ENCODE measurements at regions not wholly inside any gene's neighbourhood (a gene's known extent, or its start where the extent isn't known, plus 50 kb on each side); places are given as distances from the start of the nearest gene placed in this dataset.

GRCh38 chr2:107648781-107649404 is 177.8 kb upstream of the RGPD4 start:
- peaks cover 27% of the 10 kb centered on the region for H3K9me3 Mint-ChIP-seq
- intact Hi-C loops (cut with micrococcal nuclease), result no loop called here
- H3K36me3 Mint-ChIP-seq, result peaks cover 3% of the 10 kb centered on the region
- DNase-seq, result no peak
- ChIA-PET CTCF (no interaction called here), POLR2A (no interaction called here)
- no peak overlapping the region for H3K4me3 Mint-ChIP-seq
- H3K4me1 Mint-ChIP-seq (ENCODE audit: low read depth), result no peaks in the 10 kb centered on the region
- H3K27me3 Mint-ChIP-seq, result no peaks in the 10 kb centered on the region
- H3K27ac Mint-ChIP-seq, result no peak overlapping the region

- H3K4me3 Mint-ChIP-seq, result no peak overlapping the region
- H3K4me1 Mint-ChIP-seq (ENCODE audit: low read depth), result no peaks in the 10 kb centered on the region
- H3K27me3 Mint-ChIP-seq, result no peaks in the 10 kb centered on the region
- no peak for DNase-seq
- peaks cover 5% of the 10 kb centered on the region for H3K9me3 Mint-ChIP-seq
- H3K27ac Mint-ChIP-seq, result no peak overlapping the region
- intact Hi-C loops (cut with micrococcal nuclease), result no loop called here
- no peaks in the 10 kb centered on the region for H3K36me3 Mint-ChIP-seq
- ChIA-PET CTCF (no interaction called here), POLR2A (no interaction called here)
Observed at GRCh38 chr2:107657049-107657448, 169.6 kb upstream of the RGPD4 start.

- Mint-ChIP-seq H3K9me3 (no peaks in the 10 kb centered on the region), H3K27me3 (no peaks in the 10 kb centered on the region), H3K4me3 (no peak overlapping the region), H3K4me1 (ENCODE audit: low read depth) (no peaks in the 10 kb centered on the region), H3K27ac (no peak overlapping the region), H3K36me3 (no peaks in the 10 kb centered on the region)
- DNase-seq, result no peak
- intact Hi-C loops (cut with micrococcal nuclease), result no loop called here
- POLR2A ChIA-PET, result no interaction called here
- CTCF ChIA-PET, result no interaction called here
Observed at GRCh38 chr2:107663632-107664031, 163.1 kb upstream of the RGPD4 start.

- ChIA-PET CTCF (no interaction called here), POLR2A (no interaction called here)
- Mint-ChIP-seq H3K4me1 (ENCODE audit: low read depth) (no peaks in the 10 kb centered on the region), H3K27me3 (no peaks in the 10 kb centered on the region), H3K36me3 (peaks cover 2% of the 10 kb centered on the region), H3K27ac (no peak overlapping the region), H3K9me3 (peaks cover 16% of the 10 kb centered on the region), H3K4me3 (no peak overlapping the region)
- intact Hi-C loops (cut with micrococcal nuclease), result no loop called here
- no peak for DNase-seq
Observed at GRCh38 chr2:107669335-107669734, 157.4 kb upstream of the RGPD4 start.

- intact Hi-C loops (cut with micrococcal nuclease), result no loop called here
- POLR2A ChIA-PET, result no interaction called here
- no peak overlapping the region for H3K4me3 Mint-ChIP-seq
- no peaks in the 10 kb centered on the region for H3K27me3 Mint-ChIP-seq
- H3K27ac Mint-ChIP-seq, result no peak overlapping the region
- no peaks in the 10 kb centered on the region for H3K36me3 Mint-ChIP-seq
- CTCF ChIA-PET, result interaction anchor here (0.7 kb wide), 1 partner anchor 82 kb away, joined by 3 read pairs; no protein-coding TSS in a partner anchor
- no peak for DNase-seq
- no peaks in the 10 kb centered on the region for H3K9me3 Mint-ChIP-seq
- no peaks in the 10 kb centered on the region for H3K4me1 Mint-ChIP-seq (ENCODE audit: low read depth)
Observed at GRCh38 chr2:107681936-107682335, 144.8 kb upstream of the RGPD4 start.

GRCh38 chr2:107684421-107684820 is 142.3 kb upstream of the RGPD4 start:
- Mint-ChIP-seq H3K27ac (no peak overlapping the region), H3K4me1 (ENCODE audit: low read depth) (no peaks in the 10 kb centered on the region), H3K9me3 (no peaks in the 10 kb centered on the region), H3K36me3 (no peaks in the 10 kb centered on the region), H3K27me3 (no peaks in the 10 kb centered on the region), H3K4me3 (no peak overlapping the region)
- intact Hi-C loops (cut with micrococcal nuclease), result no loop called here
- no peak for DNase-seq
- ChIA-PET POLR2A (no interaction called here), CTCF (no interaction called here)

DNA sequence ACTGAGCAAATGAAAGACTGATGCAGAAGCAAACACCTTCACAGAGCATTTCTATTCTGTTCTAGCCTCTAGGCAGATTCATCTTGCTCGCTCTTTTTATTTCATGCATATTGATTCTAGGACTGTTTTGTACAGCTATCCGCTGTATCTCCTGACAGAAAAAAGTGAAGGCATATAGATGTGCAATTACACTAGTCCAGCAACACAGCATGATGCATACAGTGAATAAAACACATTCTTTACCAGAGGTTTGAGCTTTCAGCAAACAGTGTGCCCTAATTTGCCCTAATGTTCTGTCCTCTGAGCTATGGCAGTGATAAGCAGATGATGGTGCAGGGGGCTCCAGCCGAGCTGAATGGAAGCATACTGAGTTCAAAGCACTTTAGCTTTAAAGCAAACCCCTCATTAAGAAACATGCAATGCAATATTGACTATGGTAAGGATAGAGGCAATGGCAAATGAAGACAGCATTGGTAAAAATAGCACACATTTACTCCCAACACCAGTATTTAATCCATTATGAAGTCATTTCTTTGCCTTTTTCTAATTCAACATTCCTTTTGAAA is 141.2 kb upstream of the RGPD4 start:
- no peaks in the 10 kb centered on the region for H3K27me3 Mint-ChIP-seq
- H3K27ac Mint-ChIP-seq, result no peak overlapping the region
- H3K9me3 Mint-ChIP-seq, result no peaks in the 10 kb centered on the region
- H3K4me3 Mint-ChIP-seq, result no peak overlapping the region
- DNase-seq, result no peak
- intact Hi-C loops (cut with micrococcal nuclease), result no loop called here
- CTCF ChIA-PET, result no interaction called here
- no peaks in the 10 kb centered on the region for H3K36me3 Mint-ChIP-seq
- POLR2A ChIA-PET, result no interaction called here
- H3K4me1 Mint-ChIP-seq (ENCODE audit: low read depth), result no peaks in the 10 kb centered on the region

GRCh38 chr2:107687073-107687472 is 139.6 kb upstream of the RGPD4 start:
- Mint-ChIP-seq H3K4me1 (ENCODE audit: low read depth) (no peaks in the 10 kb centered on the region), H3K27ac (no peak overlapping the region), H3K27me3 (no peaks in the 10 kb centered on the region), H3K36me3 (no peaks in the 10 kb centered on the region), H3K4me3 (no peak overlapping the region), H3K9me3 (no peaks in the 10 kb centered on the region)
- DNase-seq, result no peak
- CTCF ChIA-PET, result no interaction called here
- POLR2A ChIA-PET, result no interaction called here
- intact Hi-C loops (cut with micrococcal nuclease), result no loop called here

GRCh38 chr2:107688135-107688534 is 138.6 kb upstream of the RGPD4 start:
- Mint-ChIP-seq H3K9me3 (no peaks in the 10 kb centered on the region), H3K36me3 (no peaks in the 10 kb centered on the region)
- CTCF ChIA-PET, result no interaction called here

GRCh38 chr2:107693604-107694003 is 133.1 kb upstream of the RGPD4 start:
- H3K4me3 Mint-ChIP-seq, result no peak overlapping the region
- H3K36me3 Mint-ChIP-seq, result no peaks in the 10 kb centered on the region
- no peaks in the 10 kb centered on the region for H3K4me1 Mint-ChIP-seq (ENCODE audit: low read depth)
- no peaks in the 10 kb centered on the region for H3K27me3 Mint-ChIP-seq
- POLR2A ChIA-PET, result no interaction called here
- DNase-seq, result no peak
- no peak overlapping the region for H3K27ac Mint-ChIP-seq
- intact Hi-C loops (cut with micrococcal nuclease), result no loop called here
- no peaks in the 10 kb centered on the region for H3K9me3 Mint-ChIP-seq
- CTCF ChIA-PET, result no interaction called here

More at GRCh38 chr2:107688135-107688534, 138.6 kb upstream of the RGPD4 start:
- Mint-ChIP-seq H3K4me1 (ENCODE audit: low read depth) (no peaks in the 10 kb centered on the region), H3K27me3 (no peaks in the 10 kb centered on the region), H3K27ac (no peak overlapping the region), H3K4me3 (no peak overlapping the region)
- POLR2A ChIA-PET, result no interaction called here
- intact Hi-C loops (cut with micrococcal nuclease), result no loop called here
- DNase-seq, result no peak

- no peak overlapping the region for H3K27ac Mint-ChIP-seq
- no peaks in the 10 kb centered on the region for H3K4me1 Mint-ChIP-seq (ENCODE audit: low read depth)
- CTCF ChIA-PET, result no interaction called here
- H3K27me3 Mint-ChIP-seq, result no peaks in the 10 kb centered on the region
- POLR2A ChIA-PET, result no interaction called here
- intact Hi-C loops (cut with micrococcal nuclease), result no loop called here
- no peak overlapping the region for H3K4me3 Mint-ChIP-seq
- no peaks in the 10 kb centered on the region for H3K36me3 Mint-ChIP-seq
- no peaks in the 10 kb centered on the region for H3K9me3 Mint-ChIP-seq
- no peak for DNase-seq
Observed at GRCh38 chr2:107694667-107695066, 132.0 kb upstream of the RGPD4 start.

DNA sequence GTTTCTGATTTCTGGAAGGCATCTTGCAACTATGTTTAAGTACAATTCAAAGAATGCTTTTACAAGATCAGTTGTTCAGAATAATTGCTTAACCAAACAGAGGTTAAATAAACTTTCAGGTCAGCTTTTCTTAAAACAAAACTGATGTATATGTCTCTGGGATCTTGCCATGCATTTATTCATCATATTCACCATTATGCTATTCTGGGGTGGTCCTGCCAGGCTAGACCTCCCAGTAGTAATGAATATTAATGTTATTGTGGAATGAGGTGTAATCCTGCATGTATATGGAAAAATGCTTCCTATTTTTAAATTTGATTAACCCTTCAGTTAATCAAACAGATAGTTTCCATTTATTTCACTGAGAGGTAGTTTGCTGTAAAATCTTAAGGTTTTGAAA is 129.3 kb upstream of the RGPD4 start:
- Mint-ChIP-seq H3K27ac (no peak overlapping the region), H3K4me1 (ENCODE audit: low read depth) (no peaks in the 10 kb centered on the region), H3K9me3 (no peaks in the 10 kb centered on the region), H3K36me3 (no peaks in the 10 kb centered on the region), H3K4me3 (no peak overlapping the region), H3K27me3 (no peaks in the 10 kb centered on the region)
- no peak for DNase-seq
- CTCF ChIA-PET, result no interaction called here
- intact Hi-C loops (cut with micrococcal nuclease), result no loop called here
- POLR2A ChIA-PET, result interaction anchor here (0.6 kb wide), 1 partner anchor 57 kb away, joined by 4 read pairs; no protein-coding TSS in a partner anchor

DNA sequence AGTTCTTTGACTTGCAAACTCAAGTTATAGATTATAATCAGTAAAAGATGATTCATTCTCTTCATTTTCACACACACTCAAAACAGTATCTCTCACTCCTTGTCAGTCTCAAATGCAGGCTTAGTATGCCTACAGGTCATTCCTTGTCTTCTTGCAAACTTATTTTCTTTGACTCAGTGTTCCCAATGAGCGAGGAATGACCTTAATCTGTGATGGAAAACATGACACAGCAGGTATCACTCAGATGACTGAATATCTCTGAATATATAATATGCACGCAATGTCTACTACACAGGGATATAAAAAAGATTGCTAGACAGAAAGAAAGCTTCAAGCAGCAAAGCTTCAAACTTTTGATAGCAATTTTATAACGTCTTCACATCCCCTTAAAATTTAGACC is 127.8 kb upstream of the RGPD4 start:
- H3K9me3 Mint-ChIP-seq, result no peaks in the 10 kb centered on the region
- no peak for DNase-seq
- intact Hi-C loops (cut with micrococcal nuclease), result no loop called here
- H3K4me3 Mint-ChIP-seq, result no peak overlapping the region
- CTCF ChIA-PET, result no interaction called here
- H3K27me3 Mint-ChIP-seq, result no peaks in the 10 kb centered on the region
- H3K27ac Mint-ChIP-seq, result no peak overlapping the region
- POLR2A ChIA-PET, result no interaction called here
- no peaks in the 10 kb centered on the region for H3K4me1 Mint-ChIP-seq (ENCODE audit: low read depth)
- no peaks in the 10 kb centered on the region for H3K36me3 Mint-ChIP-seq
